ENCODE measurements at regions not wholly inside any gene's neighbourhood (a gene's known extent, or its start where the extent isn't known, plus 50 kb on each side); places are given as distances from the start of the nearest gene placed in this dataset.

DNA sequence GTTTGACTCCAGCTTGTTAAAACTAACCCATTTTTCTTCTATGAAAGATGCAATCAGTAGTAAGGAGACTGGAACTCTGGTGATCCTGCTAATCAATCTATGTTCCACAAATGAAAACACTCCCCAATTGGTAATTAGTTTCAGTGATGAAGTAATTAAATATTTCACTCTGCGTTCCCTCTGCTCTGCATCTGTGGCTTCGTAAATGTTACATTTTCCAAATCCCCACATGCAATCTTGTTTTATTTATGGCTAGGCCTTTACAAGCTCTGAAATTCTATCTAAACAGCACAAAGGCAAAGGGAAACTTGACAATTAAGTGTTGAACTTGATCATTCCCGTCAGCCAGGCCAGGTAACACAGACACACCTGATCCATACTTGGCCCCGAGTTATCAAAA lies 231.4 kb upstream of the OSR1 start:
- DNase-seq, result no peak
- no peaks in the 10 kb centered on the region for H3K9me2 ChIP-seq (ENCODE audit: insufficient read depth)
- POLR2A ChIA-PET (ENCODE audit: unreplicated experiment), result no interaction called here
- CTCF ChIA-PET, result no interaction called here
- no peak overlapping the region for H2AFZ ChIP-seq
- H3F3A ChIP-seq (ENCODE audit: insufficient read depth, low read depth), result no peaks in the 10 kb centered on the region
- H3K27me3 ChIP-seq (ENCODE audit: insufficient read depth, low read depth), result no peaks in the 10 kb centered on the region
- no peak overlapping the region for H3K4me3 ChIP-seq
- 0 out of 2 replicates have a peak, but pooled peaks cover 6% of the 10 kb centered on the region for H3K4me1 ChIP-seq (replicated peaks; ENCODE audit: insufficient read depth)
- H3K27ac ChIP-seq, result no peak overlapping the region
- no peaks in the 10 kb centered on the region for H3K36me3 ChIP-seq (ENCODE audit: low read depth)
- intact Hi-C loops (cut with micrococcal nuclease; ENCODE audit: unreplicated experiment), result no loop called here
- no peaks in the 10 kb centered on the region for H4K20me1 ChIP-seq (ENCODE audit: insufficient read depth)
- H3K79me2 ChIP-seq (ENCODE audit: low read depth), result no peaks in the 10 kb centered on the region
- BruUV-seq (replicated peaks), result no TSS peak
- no peak overlapping the region for H3K4me2 ChIP-seq
- TF ChIP-seq, protein P1, sequence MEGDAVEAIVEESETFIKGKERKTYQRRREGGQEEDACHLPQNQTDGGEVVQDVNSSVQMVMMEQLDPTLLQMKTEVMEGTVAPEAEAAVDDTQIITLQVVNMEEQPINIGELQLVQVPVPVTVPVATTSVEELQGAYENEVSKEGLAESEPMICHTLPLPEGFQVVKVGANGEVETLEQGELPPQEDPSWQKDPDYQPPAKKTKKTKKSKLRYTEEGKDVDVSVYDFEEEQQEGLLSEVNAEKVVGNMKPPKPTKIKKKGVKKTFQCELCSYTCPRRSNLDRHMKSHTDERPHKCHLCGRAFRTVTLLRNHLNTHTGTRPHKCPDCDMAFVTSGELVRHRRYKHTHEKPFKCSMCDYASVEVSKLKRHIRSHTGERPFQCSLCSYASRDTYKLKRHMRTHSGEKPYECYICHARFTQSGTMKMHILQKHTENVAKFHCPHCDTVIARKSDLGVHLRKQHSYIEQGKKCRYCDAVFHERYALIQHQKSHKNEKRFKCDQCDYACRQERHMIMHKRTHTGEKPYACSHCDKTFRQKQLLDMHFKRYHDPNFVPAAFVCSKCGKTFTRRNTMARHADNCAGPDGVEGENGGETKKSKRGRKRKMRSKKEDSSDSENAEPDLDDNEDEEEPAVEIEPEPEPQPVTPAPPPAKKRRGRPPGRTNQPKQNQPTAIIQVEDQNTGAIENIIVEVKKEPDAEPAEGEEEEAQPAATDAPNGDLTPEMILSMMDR (conservative IDR thresholded peaks at IDR 0.05), result no peak
- TF ChIP-seq EZH2 (IDR thresholded peaks at IDR 0.05; ENCODE audit: low read depth), result no peak
- H3K9me3 ChIP-seq (ENCODE audit: insufficient read depth, low read depth), result no peaks in the 10 kb centered on the region

- H2AFZ ChIP-seq, result no peak overlapping the region
- peaks cover 31% of the 10 kb centered on the region for H3K4me1 ChIP-seq (replicated peaks; ENCODE audit: insufficient read depth)
- BruUV-seq (replicated peaks), result no TSS peak
- H3K36me3 ChIP-seq (ENCODE audit: low read depth), result no peaks in the 10 kb centered on the region
- H3K9me2 ChIP-seq (ENCODE audit: insufficient read depth), result no peaks in the 10 kb centered on the region
- H3K9me3 ChIP-seq (ENCODE audit: insufficient read depth, low read depth), result peaks cover 6% of the 10 kb centered on the region; the same call in 1 of the 2 replicates
- no peak overlapping the region for H3K27ac ChIP-seq
- intact Hi-C loops (cut with micrococcal nuclease; ENCODE audit: unreplicated experiment), result no loop called here
- ChIA-PET CTCF (no interaction called here), POLR2A (ENCODE audit: unreplicated experiment) (no interaction called here)
- DNase-seq, result no peak
- no peaks in the 10 kb centered on the region for H4K20me1 ChIP-seq (ENCODE audit: insufficient read depth)
- peaks cover 29% of the 10 kb centered on the region for H3F3A ChIP-seq (ENCODE audit: insufficient read depth, low read depth)
- H3K4me2 ChIP-seq, result no peak overlapping the region
- no peaks in the 10 kb centered on the region for H3K79me2 ChIP-seq (ENCODE audit: low read depth)
- H3K4me3 ChIP-seq, result no peak overlapping the region
- no peaks in the 10 kb centered on the region for H3K27me3 ChIP-seq (ENCODE audit: insufficient read depth, low read depth)
- TF ChIP-seq, protein P1 (conservative IDR thresholded peaks at IDR 0.05), result no peak
- no peak for TF ChIP-seq EZH2 (IDR thresholded peaks at IDR 0.05; ENCODE audit: low read depth)
These were observed 222.4 kb upstream of the OSR1 start for GRCh38 chr2:19580830-19581229.

DNA sequence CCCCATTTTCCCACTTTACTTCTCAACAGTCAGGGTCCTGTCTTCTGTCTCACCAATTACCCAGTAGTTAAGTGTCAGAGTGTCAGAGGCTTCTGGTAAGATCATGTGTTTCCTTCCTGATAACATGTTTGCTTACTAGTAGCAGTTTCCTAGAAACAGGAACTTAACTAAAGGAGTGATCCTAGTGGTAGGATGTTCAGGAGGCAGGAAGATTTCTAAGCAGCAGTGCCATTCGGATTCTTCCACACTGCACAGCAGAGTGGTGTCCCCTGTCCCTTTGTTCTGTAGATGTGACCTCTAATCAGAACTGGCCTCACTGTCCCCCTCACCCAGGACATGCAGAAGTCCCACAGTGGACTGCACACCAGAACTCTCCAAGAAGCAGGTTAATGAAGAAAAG lies 221.8 kb upstream of the OSR1 start:
- no TSS peak for BruUV-seq (replicated peaks)
- TF ChIP-seq, protein P1 (conservative IDR thresholded peaks at IDR 0.05), result no peak
- no peak for TF ChIP-seq EZH2 (IDR thresholded peaks at IDR 0.05; ENCODE audit: low read depth)
- H3K36me3 ChIP-seq (ENCODE audit: low read depth), result no peaks in the 10 kb centered on the region
- no peaks in the 10 kb centered on the region for H3K79me2 ChIP-seq (ENCODE audit: low read depth)
- H3K4me2 ChIP-seq, result no peak overlapping the region
- no peaks in the 10 kb centered on the region for H3K9me2 ChIP-seq (ENCODE audit: insufficient read depth)
- peaks cover 6% of the 10 kb centered on the region; the same call in 1 of the 2 replicates for H3K9me3 ChIP-seq (ENCODE audit: insufficient read depth, low read depth)
- intact Hi-C loops (cut with micrococcal nuclease; ENCODE audit: unreplicated experiment), result no loop called here
- no peak overlapping the region for H3K4me3 ChIP-seq
- H3K27ac ChIP-seq, result no peak overlapping the region
- no peak for DNase-seq
- H3K27me3 ChIP-seq (ENCODE audit: insufficient read depth, low read depth), result no peaks in the 10 kb centered on the region
- ChIA-PET POLR2A (ENCODE audit: unreplicated experiment) (no interaction called here), CTCF (no interaction called here)
- H4K20me1 ChIP-seq (ENCODE audit: insufficient read depth), result no peaks in the 10 kb centered on the region
- peaks cover 32% of the 10 kb centered on the region for H3F3A ChIP-seq (ENCODE audit: insufficient read depth, low read depth)
- H3K4me1 ChIP-seq (replicated peaks; ENCODE audit: insufficient read depth), result peaks cover 37% of the 10 kb centered on the region
- no peak overlapping the region for H2AFZ ChIP-seq
